ENCODE measurements at regions not wholly inside any gene's neighbourhood (a gene's known extent, or its start where the extent isn't known, plus 50 kb on each side); places are given as distances from the start of the nearest gene placed in this dataset.

GRCh38 chr11:104404231-104405175 is 240.6 kb upstream of the PDGFD start:
- no peak for DNase-seq

- DNase-seq, result no peak
Measured at GRCh38 chr11:104402812-104403521, 239.0 kb upstream of the PDGFD start.

- no peak for DNase-seq
Measured at GRCh38 chr11:104394508-104394907, 230.6 kb upstream of the PDGFD start.

GRCh38 chr11:104390651-104391050 is 226.7 kb upstream of the PDGFD start:
- DNase-seq, result no peak

GRCh38 chr11:104385884-104386283 is 221.9 kb upstream of the PDGFD start:
- no peak for DNase-seq

- no peak for DNase-seq
Measured at GRCh38 chr11:104380358-104380757, 216.4 kb upstream of the PDGFD start.

- DNase-seq, result no peak
Measured at GRCh38 chr11:104372111-104372510, 208.2 kb upstream of the PDGFD start.

GRCh38 chr11:104370478-104370877 is 206.5 kb upstream of the PDGFD start:
- DNase-seq, result no peak

GRCh38 chr11:104369761-104370160 is 205.8 kb upstream of the PDGFD start:
- no peak for DNase-seq

- DNase-seq, result no peak
Measured at GRCh38 chr11:104366321-104366734, 202.4 kb upstream of the PDGFD start.

- DNase-seq, result no peak
Measured at GRCh38 chr11:104365676-104366075, 201.7 kb upstream of the PDGFD start.

- DNase-seq, result no peak
Measured at GRCh38 chr11:104361975-104362374, 198.0 kb upstream of the PDGFD start.

GRCh38 chr11:104352036-104352435 is 188.1 kb upstream of the PDGFD start:
- no peak for DNase-seq

- DNase-seq, result no peak
Measured at GRCh38 chr11:104343578-104343977, 179.6 kb upstream of the PDGFD start.

- DNase-seq, result no peak
Measured at GRCh38 chr11:104340590-104340989, 176.6 kb upstream of the PDGFD start.

- no peak for DNase-seq
Measured at GRCh38 chr11:104339380-104339831, 175.5 kb upstream of the PDGFD start.

- DNase-seq, result no peak
Measured at GRCh38 chr11:104338186-104338585, 174.2 kb upstream of the PDGFD start.

GRCh38 chr11:104337273-104337672 is 173.3 kb upstream of the PDGFD start:
- DNase-seq, result no peak

- DNase-seq, result peak in 1 of 2 donors; percentile 3
Measured at GRCh38 chr11:104333977-104334376, 170.0 kb upstream of the PDGFD start.

GRCh38 chr11:104332110-104332509 is 168.2 kb upstream of the PDGFD start:
- DNase-seq, result no peak

GRCh38 chr11:104329078-104329665 is 165.2 kb upstream of the PDGFD start:
- DNase-seq, result no peak

GRCh38 chr11:104328512-104328907 is 164.6 kb upstream of the PDGFD start:
- DNase-seq, result no peak

GRCh38 chr11:104327861-104328511 is 164.0 kb upstream of the PDGFD start:
- DNase-seq, result no peak
